PC-3 (cell line): ENCODE measurements at regions not wholly inside any gene's neighbourhood (a gene's known extent, or its start where the extent isn't known, plus 50 kb on each side); places are given as distances from the start of the nearest gene placed in this dataset.

Experiments used
- ATAC-seq: fragments of 200-7000 bp; cut with Tn5 transposase; 2 replicates; pipeline ENCODE4 v1.9.1; 2020; ENCODE audit warnings: mild to moderate bottlenecking, moderate library complexity
- BruUV-seq: library from RNA; stranded (reverse); fragments of 400-500 nt; replicated peaks from 2 replicates; lab custom pipeline; 2021; lab: Mats Ljungman, UMichigan
- CTCF ChIA-PET: fragments of 300-600 bp; sonication (Branson Sonifier 250); formaldehyde crosslinking; loops from one replicate; lab custom pipeline; 2022; ENCODE audit warnings: antibody characterized with exemption; lab: Charles Lee
- POLR2A ChIA-PET: fragments of 300-600 bp; sonication (Branson Sonifier 250); formaldehyde crosslinking; loops from one replicate; lab custom pipeline; 2022; ENCODE audit warnings: antibody characterized with exemption; ENCODE audit not compliant: unreplicated experiment; lab: Charles Lee
- DNase-seq: peaks from one replicate; pipeline ENCODE4 v3.0.0-alpha.2; 2015
- H2AFZ ChIP-seq: fragments of 300-600 bp; sonication (generic); 2 replicates; pipeline ENCODE4 v1.6.0; 2016; ENCODE audit warnings: antibody characterized with exemption, low read length
- H3F3A ChIP-seq: fragments of 300-600 bp; sonication (generic); one replicate; pipeline ENCODE4 v1.6.0; 2017; ENCODE audit warnings: antibody characterized with exemption, low read length, control low read depth, mild to moderate bottlenecking; ENCODE audit not compliant: unreplicated experiment
- H3K27ac ChIP-seq: fragments of 300-600 bp; sonication (generic); 2 replicates; pipeline ENCODE4 v1.5.1; 2016; ENCODE audit warnings: mild to moderate bottlenecking, low read length
- H3K27me3 ChIP-seq: fragments of 300-600 bp; sonication (generic); 2 replicates; pipeline ENCODE4 v1.6.1; 2016; ENCODE audit warnings: low read length, mixed read lengths
- H3K36me3 ChIP-seq: fragments of 300-600 bp; sonication (generic); 2 replicates; pipeline ENCODE4 v1.6.1; 2016; ENCODE audit warnings: low read depth, mixed run types, low read length, mixed read lengths
- H3K4me1 ChIP-seq: fragments of 300-600 bp; sonication (generic); 2 replicates; pipeline ENCODE4 v1.5.1; 2016; ENCODE audit warnings: low read length; ENCODE audit not compliant: insufficient read depth
- H3K4me2 ChIP-seq: fragments of 300-600 bp; sonication (generic); 2 replicates; pipeline ENCODE4 v1.6.0; 2016; ENCODE audit warnings: low read length
- H3K4me3 ChIP-seq: fragments of 300-600 bp; sonication (generic); 2 replicates; pipeline ENCODE4 v1.5.1; 2016; ENCODE audit warnings: mild to moderate bottlenecking, low read length, mixed read lengths
- H3K79me2 ChIP-seq: fragments of 300-600 bp; sonication (generic); 2 replicates; pipeline ENCODE4 v1.6.1; 2017; ENCODE audit warnings: low read length, mixed read lengths
- H3K9ac ChIP-seq: fragments of 300-600 bp; sonication (generic); 2 replicates; pipeline ENCODE4 v1.6.0; 2016; ENCODE audit warnings: mild to moderate bottlenecking, low read length
- H3K9me2 ChIP-seq: fragments of 300-600 bp; sonication (generic); replicated peaks from 2 replicates; pipeline ENCODE4 v1.6.1; 2016; ENCODE audit warnings: mixed run types, low read length, mixed read lengths
- H3K9me3 ChIP-seq: fragments of 300-600 bp; sonication (generic); 2 replicates; pipeline ENCODE4 v1.6.1; 2016; ENCODE audit warnings: low read length, mixed read lengths
- H4K20me1 ChIP-seq: fragments of 300-600 bp; sonication (generic); 2 replicates; pipeline ENCODE4 v1.6.1; 2016; ENCODE audit warnings: low read length, mixed read lengths
- CTCF ChIP-seq: fragments of 300-600 bp; sonication (generic); conservative IDR thresholded peaks from 2 replicates; pipeline ENCODE4 v1.5.1; 2017; ENCODE audit warnings: antibody characterized with exemption, low read depth, mild to moderate bottlenecking, low read length
- EZH2 ChIP-seq: fragments of 300-600 bp; sonication (generic); IDR thresholded peaks from one replicate; pipeline ENCODE4 v1.6.1; 2017; ENCODE audit warnings: antibody characterized with exemption, mild to moderate bottlenecking, low read length; ENCODE audit not compliant: unreplicated experiment
- EZH2phosphoT487 ChIP-seq: fragments of 300-600 bp; sonication (generic); IDR thresholded peaks from 2 replicates; pipeline ENCODE4 v1.6.1; 2018; ENCODE audit warnings: mild to moderate bottlenecking, antibody characterized with exemption, low read length, borderline replicate concordance
- intact Hi-C: fragments of 100-400 bp; cut with micrococcal nuclease; formaldehyde crosslinking; loops from 2 replicates; pipeline ENCODE4 v1.9.0; 2023

GRCh38 chr3:106540743-106541142 lies 671.9 kb upstream of the CBLB start:
- intact Hi-C loops, result no loop called here
- Histone ChIP-seq H3K9me2 (no peaks in the 10 kb centered on the region), H3K36me3 (no peaks in the 10 kb centered on the region), H3K27ac (no peak overlapping the region), H3K4me2 (no peak overlapping the region), H3K9ac (no peak overlapping the region), H3K79me2 (no peaks in the 10 kb centered on the region), H3K9me3 (no peaks in the 10 kb centered on the region), H3F3A (no peaks in the 10 kb centered on the region), H3K27me3 (no peaks in the 10 kb centered on the region), H2AFZ (no peak overlapping the region), H3K4me3 (no peak overlapping the region), H3K4me1 (no peaks in the 10 kb centered on the region), H4K20me1 (no peaks in the 10 kb centered on the region)
- BruUV-seq, result no TSS peak
- ATAC-seq (no peak), DNase-seq (no peak)
- TF ChIP-seq CTCF (0 out of 2 replicates have a peak, but pooled peaks have one; percentile 21), EZH2phosphoT487 (no peak)
- POLR2A ChIA-PET, result no interaction called here
- CTCF ChIA-PET, result no interaction called here

GRCh38 chr3:106542101-106542769 lies 673.4 kb upstream of the CBLB start:
- H3K9me2 ChIP-seq, result no peaks in the 10 kb centered on the region
- no peaks in the 10 kb centered on the region for H3K4me1 ChIP-seq
- no peak overlapping the region for H3K27ac ChIP-seq
- no peak overlapping the region for H3K9ac ChIP-seq
- H3F3A ChIP-seq, result no peaks in the 10 kb centered on the region
- no peak for TF ChIP-seq EZH2
- TF ChIP-seq CTCF, result no peak
- TF ChIP-seq EZH2phosphoT487, result no peak
- H4K20me1 ChIP-seq, result no peaks in the 10 kb centered on the region
- no peak overlapping the region for H2AFZ ChIP-seq
- ChIA-PET POLR2A (no interaction called here), CTCF (no interaction called here)
- no peaks in the 10 kb centered on the region for H3K79me2 ChIP-seq
- ATAC-seq (no peak), DNase-seq (no peak)
- H3K4me2 ChIP-seq, result no peak overlapping the region
- H3K4me3 ChIP-seq, result no peak overlapping the region
- intact Hi-C loops, result no loop called here
- no TSS peak for BruUV-seq
- H3K27me3 ChIP-seq, result no peaks in the 10 kb centered on the region
- no peaks in the 10 kb centered on the region for H3K9me3 ChIP-seq
- no peaks in the 10 kb centered on the region for H3K36me3 ChIP-seq

- H3K4me2 ChIP-seq, result no peak overlapping the region
- H3F3A ChIP-seq, result no peaks in the 10 kb centered on the region
- ChIA-PET CTCF (no interaction called here), POLR2A (no interaction called here)
- no peaks in the 10 kb centered on the region for H4K20me1 ChIP-seq
- no peaks in the 10 kb centered on the region for H3K36me3 ChIP-seq
- no peaks in the 10 kb centered on the region for H3K4me1 ChIP-seq
- TF ChIP-seq EZH2phosphoT487 (no peak), EZH2 (no peak), CTCF (no peak)
- H3K9me3 ChIP-seq, result no peaks in the 10 kb centered on the region
- DNase-seq (no peak), ATAC-seq (no peak)
- no peaks in the 10 kb centered on the region for H3K27me3 ChIP-seq
- no TSS peak for BruUV-seq
- intact Hi-C loops, result no loop called here
- H3K27ac ChIP-seq, result no peak overlapping the region
- no peaks in the 10 kb centered on the region for H3K9me2 ChIP-seq
- no peak overlapping the region for H3K9ac ChIP-seq
- no peaks in the 10 kb centered on the region for H3K79me2 ChIP-seq
- H2AFZ ChIP-seq, result no peak overlapping the region
- no peak overlapping the region for H3K4me3 ChIP-seq
Observed at GRCh38 chr3:106552351-106553043, 683.7 kb upstream of the CBLB start.
